SK-N-MC (cell line): ENCODE measurements at regions not wholly inside any gene's neighbourhood (a gene's known extent, or its start where the extent isn't known, plus 50 kb on each side); places are given as distances from the start of the nearest gene placed in this dataset.

Experiments used
- EZH2 ChIP-seq: fragments of 200-600 bp; sonication (generic); IDR thresholded peaks from one replicate; pipeline ENCODE4 v1.6.1; 2017; ENCODE audit warnings: antibody characterized with exemption
- FOXP2 ChIP-seq: optimal IDR thresholded peaks from 2 replicates; pipeline ENCODE3; 2011; ENCODE audit warnings: mild to moderate bottlenecking, moderate library complexity; ENCODE audit not compliant: insufficient read depth; ENCODE audit errors: extremely low read length, control extremely low read depth

GRCh38 chr2:19845323-19845920 lies 56.4 kb downstream of the TTC32 start:
- no peak for TF ChIP-seq EZH2
- TF ChIP-seq FOXP2 = no peak
